Astrocyte of the spinal cord (primary cell): ENCODE measurements at regions not wholly inside any gene's neighbourhood (a gene's known extent, or its start where the extent isn't known, plus 50 kb on each side); places are given as distances from the start of the nearest gene placed in this dataset.

Source experiments
- DNase-seq: peaks from one replicate; pipeline ENCODE4 v3.0.0; 2011; ENCODE audit warnings: low read depth, low spot score
- H3K4me3 ChIP-seq: 2 replicates; pipeline ENCODE4 v1.5.1; 2011; ENCODE audit warnings: low read depth, mild to moderate bottlenecking, low read length, moderate library complexity
- in situ Hi-C: cut with HindIII; loops from 2 replicates; pipeline ENCODE4 v1.10.0; 2017; ENCODE audit warnings: low sequenced_read_pairs
- TF ChIP-seq, protein P1 (sequence below): IDR thresholded peaks from 2 replicates; pipeline ENCODE4 v1.5.1; 2012; ENCODE audit warnings: low read depth, mild to moderate bottlenecking, low read length, inconsistent platforms

GRCh38 chr10:88114368-88114767 lies 250.9 kb downstream of the PTEN start:
- in situ Hi-C loops = no loop called here
- no peak for DNase-seq
- TF ChIP-seq, protein P1, sequence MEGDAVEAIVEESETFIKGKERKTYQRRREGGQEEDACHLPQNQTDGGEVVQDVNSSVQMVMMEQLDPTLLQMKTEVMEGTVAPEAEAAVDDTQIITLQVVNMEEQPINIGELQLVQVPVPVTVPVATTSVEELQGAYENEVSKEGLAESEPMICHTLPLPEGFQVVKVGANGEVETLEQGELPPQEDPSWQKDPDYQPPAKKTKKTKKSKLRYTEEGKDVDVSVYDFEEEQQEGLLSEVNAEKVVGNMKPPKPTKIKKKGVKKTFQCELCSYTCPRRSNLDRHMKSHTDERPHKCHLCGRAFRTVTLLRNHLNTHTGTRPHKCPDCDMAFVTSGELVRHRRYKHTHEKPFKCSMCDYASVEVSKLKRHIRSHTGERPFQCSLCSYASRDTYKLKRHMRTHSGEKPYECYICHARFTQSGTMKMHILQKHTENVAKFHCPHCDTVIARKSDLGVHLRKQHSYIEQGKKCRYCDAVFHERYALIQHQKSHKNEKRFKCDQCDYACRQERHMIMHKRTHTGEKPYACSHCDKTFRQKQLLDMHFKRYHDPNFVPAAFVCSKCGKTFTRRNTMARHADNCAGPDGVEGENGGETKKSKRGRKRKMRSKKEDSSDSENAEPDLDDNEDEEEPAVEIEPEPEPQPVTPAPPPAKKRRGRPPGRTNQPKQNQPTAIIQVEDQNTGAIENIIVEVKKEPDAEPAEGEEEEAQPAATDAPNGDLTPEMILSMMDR = peak; percentile 50
- H3K4me3 ChIP-seq = no peak overlapping the region

DNA sequence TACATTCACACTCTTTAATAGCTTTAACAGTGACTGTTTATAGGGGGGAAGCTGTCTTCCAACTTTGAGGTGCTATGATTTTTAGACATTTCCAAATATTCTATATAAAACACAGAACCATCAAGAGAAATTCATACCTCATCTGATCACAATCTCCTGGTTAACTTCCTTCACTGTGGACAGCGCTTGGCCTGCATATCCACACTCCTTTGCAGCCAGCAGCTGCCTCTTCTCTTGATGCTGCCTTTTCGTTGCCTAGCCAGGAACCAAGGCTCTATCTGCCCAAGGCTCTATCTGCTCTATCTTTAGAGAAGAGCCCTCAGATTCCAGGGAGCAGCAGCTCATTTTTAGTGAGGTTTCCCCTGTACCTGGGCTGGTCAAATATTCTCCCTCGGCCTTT lies 252.0 kb downstream of the PTEN start:
- no peak for DNase-seq
- TF ChIP-seq, protein P1 = no peak
- H3K4me3 ChIP-seq = no peak overlapping the region
- in situ Hi-C loops = no loop called here

- TF ChIP-seq, protein P1 = no peak
- in situ Hi-C loops = no loop called here
- no peak overlapping the region for H3K4me3 ChIP-seq
- peak; percentile 18 for DNase-seq
Observed at GRCh38 chr10:88115968-88116367, 252.5 kb downstream of the PTEN start.

GRCh38 chr10:88116481-88116880 lies 253.1 kb downstream of the PTEN start:
- TF ChIP-seq, protein P1 = no peak

GRCh38 chr10:88116971-88117626 lies 253.7 kb downstream of the PTEN start:
- DNase-seq = no peak
- no peak overlapping the region for H3K4me3 ChIP-seq
- TF ChIP-seq, protein P1 = no peak
- in situ Hi-C loops = no loop called here

More at GRCh38 chr10:88116481-88116880, 253.1 kb downstream of the PTEN start:
- H3K4me3 ChIP-seq = no peak overlapping the region
- DNase-seq = peak; percentile 51
- in situ Hi-C loops = no loop called here

DNA sequence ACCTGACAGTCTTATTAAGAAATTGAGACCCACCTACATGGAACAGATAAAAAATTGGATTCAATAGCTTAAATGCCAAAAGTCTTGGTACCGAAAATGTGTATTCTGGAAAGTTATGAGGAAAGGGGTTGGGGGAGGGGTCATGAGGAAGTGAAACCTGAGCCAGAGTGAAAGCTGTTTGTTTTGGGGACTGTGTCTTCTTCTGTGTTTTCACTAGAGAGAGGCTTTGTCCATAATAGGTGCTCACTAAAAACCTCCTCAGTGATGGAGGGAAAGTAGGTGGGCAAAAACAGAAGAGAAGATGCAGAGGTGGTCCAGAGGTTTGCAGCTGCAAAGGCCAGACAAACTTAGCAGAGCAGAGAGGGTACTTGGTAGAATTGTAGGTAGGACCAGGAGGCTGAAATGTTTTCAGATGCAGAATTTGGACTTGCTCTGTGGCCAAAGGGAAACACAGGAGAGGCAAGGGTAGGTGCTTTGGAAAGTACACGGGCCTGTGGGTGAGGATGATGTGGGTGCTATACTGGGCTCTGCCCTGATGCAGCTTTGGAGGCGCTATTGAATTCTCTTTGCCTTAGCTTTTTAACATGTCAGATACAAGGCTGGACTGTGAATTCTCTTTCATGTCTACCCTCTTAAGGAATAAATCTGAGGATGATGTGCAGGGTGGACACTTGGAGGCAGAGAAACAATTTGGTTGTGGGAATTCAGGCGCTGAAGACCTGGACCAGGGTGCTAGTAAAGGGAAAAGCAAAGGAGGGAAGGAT lies 254.6 kb downstream of the PTEN start:
- in situ Hi-C loops = no loop called here
- TF ChIP-seq, protein P1 = peak; percentile 14
- no peak overlapping the region for H3K4me3 ChIP-seq
- DNase-seq = no peak
